ENCODE measurements at regions not wholly inside any gene's neighbourhood (a gene's known extent, or its start where the extent isn't known, plus 50 kb on each side); places are given as distances from the start of the nearest gene placed in this dataset.

DNA sequence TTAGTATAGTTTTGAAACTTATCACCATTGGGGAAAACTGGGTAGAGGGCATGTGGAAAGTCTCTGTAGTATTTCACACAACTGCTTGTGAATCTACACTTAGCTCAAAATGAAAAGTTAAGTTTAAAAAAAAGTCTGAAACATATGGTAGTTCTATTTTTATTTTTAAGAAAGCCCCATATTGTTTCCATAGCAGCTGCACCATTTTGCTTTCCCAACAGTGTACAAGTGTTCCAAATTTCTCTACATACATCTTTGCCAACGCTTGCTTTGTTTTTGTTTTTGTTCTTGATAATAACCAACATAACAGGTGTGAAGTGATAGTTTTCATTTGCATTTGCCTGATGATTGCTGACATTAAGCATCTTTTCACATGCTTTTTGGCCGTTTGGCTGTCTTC, 445.2 kb downstream of the FAM181B start:
- TF ChIP-seq, protein P1, sequence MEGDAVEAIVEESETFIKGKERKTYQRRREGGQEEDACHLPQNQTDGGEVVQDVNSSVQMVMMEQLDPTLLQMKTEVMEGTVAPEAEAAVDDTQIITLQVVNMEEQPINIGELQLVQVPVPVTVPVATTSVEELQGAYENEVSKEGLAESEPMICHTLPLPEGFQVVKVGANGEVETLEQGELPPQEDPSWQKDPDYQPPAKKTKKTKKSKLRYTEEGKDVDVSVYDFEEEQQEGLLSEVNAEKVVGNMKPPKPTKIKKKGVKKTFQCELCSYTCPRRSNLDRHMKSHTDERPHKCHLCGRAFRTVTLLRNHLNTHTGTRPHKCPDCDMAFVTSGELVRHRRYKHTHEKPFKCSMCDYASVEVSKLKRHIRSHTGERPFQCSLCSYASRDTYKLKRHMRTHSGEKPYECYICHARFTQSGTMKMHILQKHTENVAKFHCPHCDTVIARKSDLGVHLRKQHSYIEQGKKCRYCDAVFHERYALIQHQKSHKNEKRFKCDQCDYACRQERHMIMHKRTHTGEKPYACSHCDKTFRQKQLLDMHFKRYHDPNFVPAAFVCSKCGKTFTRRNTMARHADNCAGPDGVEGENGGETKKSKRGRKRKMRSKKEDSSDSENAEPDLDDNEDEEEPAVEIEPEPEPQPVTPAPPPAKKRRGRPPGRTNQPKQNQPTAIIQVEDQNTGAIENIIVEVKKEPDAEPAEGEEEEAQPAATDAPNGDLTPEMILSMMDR (IDR thresholded peaks at IDR 0.05), result no peak
- no peak for TF ChIP-seq POLR2A (IDR thresholded peaks at IDR 0.05)
